SK-N-SH (cell line): ENCODE measurements at regions not wholly inside any gene's neighbourhood (a gene's known extent, or its start where the extent isn't known, plus 50 kb on each side); places are given as distances from the start of the nearest gene placed in this dataset.

ENCODE experiments used
- CTCF ChIA-PET: fragments of 300-600, 350-600 bp; formaldehyde crosslinking; extraction: SDS; loops from one replicate; lab custom pipeline; 2021; lab: Yijun Ruan, JAX
- POLR2A ChIA-PET: fragments of 350-600 bp; sonication (Branson Sonifier 250); formaldehyde crosslinking; extraction: SDS; loops from one replicate; lab custom pipeline; 2020; ENCODE audit warnings: antibody characterized with exemption, inconsistent platforms; lab: Yijun Ruan, JAX
- DNase-seq: peaks from one replicate; pipeline ENCODE4 v3.0.0; 2012
- H2AFZ ChIP-seq: fragments of 200-600 bp; sonication (generic); 2 replicates; pipeline ENCODE4 v1.8.1; 2016; ENCODE audit warnings: antibody characterized with exemption, mild to moderate bottlenecking, low read depth
- H3F3A ChIP-seq: fragments of 200-600 bp; sonication (generic); replicated peaks from 2 replicates; pipeline ENCODE3; 2016; ENCODE audit warnings: antibody characterized with exemption, mild to moderate bottlenecking; ENCODE audit not compliant: insufficient read depth
- H3K27ac ChIP-seq, 2 experiments: fragments of 200-500 bp in 1 of 2; fragments of 200-600 bp in 1 of 2; sonication (Bioruptor generic) in 1 of 2; sonication (generic), shearing (Covaris generic) in 1 of 2; 2 replicates each; pipeline versions ENCODE4 v1.5.1 to v1.6.1; 2014 to 2016; ENCODE audit warnings: low read depth in 2 of 2, inconsistent platforms in 1 of 2, low read length in 1 of 2, mild to moderate bottlenecking in 1 of 2, mixed read lengths in 1 of 2
- H3K27me3 ChIP-seq: fragments of 200-600 bp; sonication (generic), shearing (Covaris generic); 2 replicates; pipeline ENCODE4 v1.6.1; 2016; ENCODE audit warnings: mixed run types; ENCODE audit not compliant: insufficient read depth
- H3K36me3 ChIP-seq, 2 experiments: fragments of 200-500 bp in 1 of 2; fragments of 200-600 bp in 1 of 2; sonication (Bioruptor generic) in 1 of 2; sonication (generic) in 1 of 2; replicated peaks in 1 of 2; 2 replicates each; pipeline versions ENCODE3 to v1.5.1; 2014 to 2016; ENCODE audit warnings: low read length in 1 of 2, mild to moderate bottlenecking in 1 of 2; ENCODE audit not compliant: insufficient read depth in 2 of 2, control insufficient read depth in 1 of 2
- H3K4me1 ChIP-seq, 2 experiments: fragments of 200-500 bp in 1 of 2; fragments of 200-600 bp in 1 of 2; sonication (Bioruptor generic) in 1 of 2; sonication (generic), shearing (Covaris generic) in 1 of 2; 2 replicates each; pipeline versions ENCODE4 v1.5.1 to v1.6.1; 2014 to 2016; ENCODE audit warnings: low read depth in 1 of 2, low read length in 1 of 2, mixed run types in 1 of 2; ENCODE audit not compliant: insufficient read depth in 2 of 2, control insufficient read depth in 1 of 2
- H3K4me2 ChIP-seq: fragments of 200-600 bp; sonication (generic), shearing (Covaris generic); 2 replicates; pipeline ENCODE4 v1.6.1; 2017; ENCODE audit warnings: mixed run types
- H3K4me3 ChIP-seq, 2 experiments: fragments of 200-500 bp in 1 of 2; fragments of 200-600 bp in 1 of 2; sonication (Bioruptor generic) in 1 of 2; sonication (generic), shearing (Covaris generic) in 1 of 2; 2 replicates each; pipeline versions ENCODE4 v1.5.1 to v1.8.1; 2014 to 2016; ENCODE audit warnings: low read depth in 2 of 2, inconsistent platforms in 1 of 2, low read length in 1 of 2, mild to moderate bottlenecking in 1 of 2, mixed read lengths in 1 of 2, moderate library complexity in 1 of 2
- H3K79me2 ChIP-seq: fragments of 200-600 bp; sonication (generic); 2 replicates; pipeline ENCODE4 v1.8.1; 2017; ENCODE audit warnings: mild to moderate bottlenecking; ENCODE audit not compliant: insufficient read depth
- H3K9ac ChIP-seq: fragments of 200-600 bp; sonication (generic); 2 replicates; pipeline ENCODE4 v1.6.1; 2017; ENCODE audit warnings: mixed run types
- H3K9me2 ChIP-seq: fragments of 200-600 bp; sonication (generic); 2 replicates; pipeline ENCODE4 v1.6.1; 2017; ENCODE audit warnings: mixed run types
- H3K9me3 ChIP-seq: fragments of 200-600 bp; sonication (generic); 2 replicates; pipeline ENCODE4 v1.6.1; 2017; ENCODE audit warnings: mixed run types, mild to moderate bottlenecking, moderate library complexity
- H4K20me1 ChIP-seq: fragments of 200-600 bp; sonication (generic); 2 replicates; pipeline ENCODE4 v1.6.1; 2017; ENCODE audit warnings: mild to moderate bottlenecking, mixed run types; ENCODE audit not compliant: insufficient read depth
- ELF1 ChIP-seq: IDR thresholded peaks from 2 replicates; pipeline ENCODE4 v1.4.0; 2012
- EZH2phosphoT487 ChIP-seq: fragments of 200-600 bp; sonication (generic); IDR thresholded peaks from 2 replicates; pipeline ENCODE4 v1.6.1; 2017; ENCODE audit warnings: low read depth, mixed run types, mild to moderate bottlenecking, antibody characterized with exemption, moderate library complexity, borderline replicate concordance
- FOXJ3 ChIP-seq: sonication (generic); formaldehyde crosslinking; IDR thresholded peaks from 2 replicates; pipeline ENCODE4 v1.5.1; 2020; ENCODE audit warnings: mild to moderate bottlenecking, missing genetic modification reagents
- FOXM1 ChIP-seq: IDR thresholded peaks from 2 replicates; pipeline ENCODE4 v1.4.0; 2012; ENCODE audit warnings: low read depth, mild to moderate bottlenecking
- IRF3 ChIP-seq: fragments of 150-350 bp; IDR thresholded peaks from 2 replicates; pipeline ENCODE4 v1.6.1; 2016; ENCODE audit warnings: mild to moderate bottlenecking, low read depth, low read length
- MAX ChIP-seq: IDR thresholded peaks from 2 replicates; pipeline ENCODE4 v1.4.0; 2012; ENCODE audit warnings: low read depth
- MEF2A ChIP-seq: IDR thresholded peaks from 2 replicates; pipeline ENCODE4 v1.4.0; 2012; ENCODE audit warnings: low read depth, borderline replicate concordance
- NRF1 ChIP-seq: IDR thresholded peaks from 2 replicates; pipeline ENCODE4 v1.6.1; 2012; ENCODE audit warnings: low read depth, mild to moderate bottlenecking, low read length
- PBX3 ChIP-seq: IDR thresholded peaks from 2 replicates; pipeline ENCODE4; 2012
- POLR2AphosphoS5 ChIP-seq: IDR thresholded peaks from 2 replicates; pipeline ENCODE4 v1.6.1; 2012; ENCODE audit warnings: low read depth, low read length
- RAD21 ChIP-seq: IDR thresholded peaks from 2 replicates; pipeline ENCODE4 v1.6.1; 2012; ENCODE audit warnings: mild to moderate bottlenecking, low read length
- SIN3A ChIP-seq: IDR thresholded peaks from 2 replicates; pipeline ENCODE4 v1.6.1; 2012; ENCODE audit warnings: low read depth, mild to moderate bottlenecking, low read length, moderate library complexity, borderline replicate concordance
- TAF1 ChIP-seq: IDR thresholded peaks from 2 replicates; pipeline ENCODE4 v1.6.1; 2012; ENCODE audit warnings: low read depth, mild to moderate bottlenecking, low read length, moderate library complexity, borderline replicate concordance
- TCF12 ChIP-seq: IDR thresholded peaks from 2 replicates; pipeline ENCODE4 v1.4.0; 2012
- USF2 ChIP-seq: fragments of 150-350 bp; IDR thresholded peaks from 2 replicates; pipeline ENCODE4 v1.6.1; 2017; ENCODE audit warnings: antibody characterized with exemption, low read length, low read depth, borderline replicate concordance
- ZBTB33 ChIP-seq: IDR thresholded peaks from 2 replicates; pipeline ENCODE4 v1.4.0; 2012; ENCODE audit warnings: low read depth, borderline replicate concordance
- WGBS: methylation state at CpG from one replicate; pipeline ENCODE4 v1.1.6; 2017; ENCODE audit warnings: low lambda C conversion rate; 5-methylcytosine and 5-hydroxymethylcytosine counted together

- TF ChIP-seq FOXM1 (no peak), RAD21 (no peak), USF2 (no peak), TCF12 (no peak), NRF1 (no peak), MAX (no peak), SIN3A (no peak)
- TF ChIP-seq, all 33 proteins: peak for 0
Observed at GRCh38 chr2:4416431-4416830, 713.1 kb downstream of the DCDC2C start (continued).

- H3K36me3 ChIP-seq = no peaks in the 10 kb centered on the region
- H3K9me2 ChIP-seq = no peaks in the 10 kb centered on the region
- no peaks in the 10 kb centered on the region for H3F3A ChIP-seq
- H3K27me3 ChIP-seq = no peaks in the 10 kb centered on the region
- H4K20me1 ChIP-seq = no peaks in the 10 kb centered on the region
- no peak overlapping the region for H3K4me2 ChIP-seq
- DNase-seq = no peak
- H2AFZ ChIP-seq = no peak overlapping the region
- H3K79me2 ChIP-seq = no peaks in the 10 kb centered on the region
- no peaks in the 10 kb centered on the region for H3K9me3 ChIP-seq
- no peak overlapping the region for H3K27ac ChIP-seq
- TF ChIP-seq RAD21 = no peak
- 53% methylated on average over 6 of the region's 6 CpGs for WGBS
- H3K4me1 ChIP-seq = no peaks in the 10 kb centered on the region
- H3K9ac ChIP-seq = no peak overlapping the region
- ChIA-PET POLR2A (no interaction called here), CTCF (no interaction called here)
- no peak overlapping the region for H3K4me3 ChIP-seq
Observed at GRCh38 chr2:4417771-4418170, 714.4 kb downstream of the DCDC2C start.

GRCh38 chr2:4420032-4420431 lies 716.7 kb downstream of the DCDC2C start:
- Histone ChIP-seq H3F3A (no peaks in the 10 kb centered on the region), H3K9ac (no peak overlapping the region), H4K20me1 (no peaks in the 10 kb centered on the region), H3K4me3 (no peak overlapping the region), H3K27me3 (no peaks in the 10 kb centered on the region), H3K27ac (no peak overlapping the region), H2AFZ (no peak overlapping the region), H3K9me2 (no peaks in the 10 kb centered on the region), H3K79me2 (no peaks in the 10 kb centered on the region), H3K4me1 (no peaks in the 10 kb centered on the region), H3K9me3 (no peaks in the 10 kb centered on the region), H3K36me3 (no peaks in the 10 kb centered on the region), H3K4me2 (no peak overlapping the region)
- POLR2A ChIA-PET = no interaction called here
- DNase-seq = no peak
- 21% methylated on average over 3 of the region's 3 CpGs for WGBS
- CTCF ChIA-PET = no interaction called here
- no peak for TF ChIP-seq POLR2AphosphoS5
- no peak for TF ChIP-seq SIN3A
- TF ChIP-seq ZBTB33 = no peak
- TF ChIP-seq ELF1 = no peak
- TF ChIP-seq TAF1 = no peak
- TF ChIP-seq MEF2A = no peak
- TF ChIP-seq FOXJ3 (CRISPR knock-in tag) = no peak
- no peak for TF ChIP-seq EZH2phosphoT487
- no peak for TF ChIP-seq IRF3
- TF ChIP-seq PBX3 = no peak
